Activated T-helper 17 cell treated with anti-CD3 and anti-CD28 coated beads, Interleukin-2, amount 50 U/mL, for 72 hours (primary cell): ENCODE measurements at regions not wholly inside any gene's neighbourhood (a gene's known extent, or its start where the extent isn't known, plus 50 kb on each side); places are given as distances from the start of the nearest gene placed in this dataset.

Source experiments
- ATAC-seq: fragments of 150-1000 bp; cut with Tn5 transposase; replicated peaks from 2 replicates; pipeline ENCODE4 v1.10.0; 2021; ENCODE audit warnings: mild to moderate bottlenecking, moderate library complexity
- H3K27ac Mint-ChIP-seq: one replicate; pipeline ENCODE4 v1.8.0; 2022; ENCODE audit warnings: mixed read lengths
- H3K27me3 Mint-ChIP-seq: one replicate; pipeline ENCODE4 v1.8.0; 2022; ENCODE audit warnings: mixed read lengths
- H3K36me3 Mint-ChIP-seq: one replicate; pipeline ENCODE4 v1.8.0; 2022; ENCODE audit warnings: low read depth, mild to moderate bottlenecking, mixed read lengths
- H3K4me1 Mint-ChIP-seq: one replicate; pipeline ENCODE4 v1.8.0; 2022; ENCODE audit warnings: mixed read lengths
- H3K4me3 Mint-ChIP-seq: one replicate; pipeline ENCODE4 v1.8.0; 2022; ENCODE audit warnings: mild to moderate bottlenecking, mixed read lengths
- H3K9me3 Mint-ChIP-seq: one replicate; pipeline ENCODE4 v1.8.0; 2022; ENCODE audit warnings: mixed read lengths

GRCh38 chr1:29439615-29440014 lies 203.3 kb downstream of the PTPRU start:
- Mint-ChIP-seq H3K36me3 (no peaks in the 10 kb centered on the region), H3K27ac (no peak overlapping the region), H3K4me1 (no peaks in the 10 kb centered on the region), H3K4me3 (no peak overlapping the region), H3K27me3 (peaks cover 36% of the 10 kb centered on the region), H3K9me3 (no peaks in the 10 kb centered on the region)
- ATAC-seq = no peak

GRCh38 chr1:29438991-29439390 lies 202.7 kb downstream of the PTPRU start:
- Mint-ChIP-seq H3K27me3 (peaks cover 31% of the 10 kb centered on the region), H3K27ac (no peak overlapping the region), H3K4me1 (no peaks in the 10 kb centered on the region), H3K36me3 (no peaks in the 10 kb centered on the region), H3K9me3 (no peaks in the 10 kb centered on the region), H3K4me3 (no peak overlapping the region)
- ATAC-seq = no peak

GRCh38 chr1:29437946-29438345 lies 201.6 kb downstream of the PTPRU start:
- H3K9me3 Mint-ChIP-seq = no peaks in the 10 kb centered on the region
- no peaks in the 10 kb centered on the region for H3K36me3 Mint-ChIP-seq
- no peak for ATAC-seq
- no peak overlapping the region for H3K4me3 Mint-ChIP-seq
- H3K27me3 Mint-ChIP-seq = peaks cover 32% of the 10 kb centered on the region
- H3K27ac Mint-ChIP-seq = no peak overlapping the region
- H3K4me1 Mint-ChIP-seq = no peaks in the 10 kb centered on the region

GRCh38 chr1:29436181-29436785 lies 200.0 kb downstream of the PTPRU start:
- H3K27ac Mint-ChIP-seq = no peak overlapping the region
- H3K27me3 Mint-ChIP-seq = peaks cover 35% of the 10 kb centered on the region
- no peaks in the 10 kb centered on the region for H3K4me1 Mint-ChIP-seq
- no peaks in the 10 kb centered on the region for H3K36me3 Mint-ChIP-seq
- peaks cover 4% of the 10 kb centered on the region for H3K9me3 Mint-ChIP-seq
- ATAC-seq = no peak
- no peak overlapping the region for H3K4me3 Mint-ChIP-seq

- no peak overlapping the region for H3K27ac Mint-ChIP-seq
- no peak for ATAC-seq
- no peak overlapping the region for H3K4me3 Mint-ChIP-seq
- no peaks in the 10 kb centered on the region for H3K36me3 Mint-ChIP-seq
- peaks cover 13% of the 10 kb centered on the region for H3K9me3 Mint-ChIP-seq
- H3K27me3 Mint-ChIP-seq = peaks cover 30% of the 10 kb centered on the region
- H3K4me1 Mint-ChIP-seq = no peaks in the 10 kb centered on the region
These were observed 197.5 kb downstream of the PTPRU start for GRCh38 chr1:29433830-29434229.

GRCh38 chr1:29431138-29431537 lies 194.8 kb downstream of the PTPRU start:
- Mint-ChIP-seq H3K27ac (no peak overlapping the region), H3K4me3 (no peak overlapping the region), H3K9me3 (peaks cover 13% of the 10 kb centered on the region), H3K36me3 (no peaks in the 10 kb centered on the region), H3K27me3 (peaks cover 31% of the 10 kb centered on the region), H3K4me1 (no peaks in the 10 kb centered on the region)
- ATAC-seq = no peak

GRCh38 chr1:29429656-29430055 lies 193.3 kb downstream of the PTPRU start:
- peaks cover 13% of the 10 kb centered on the region for H3K9me3 Mint-ChIP-seq
- H3K4me1 Mint-ChIP-seq = no peaks in the 10 kb centered on the region
- peaks cover 29% of the 10 kb centered on the region for H3K27me3 Mint-ChIP-seq
- no peaks in the 10 kb centered on the region for H3K36me3 Mint-ChIP-seq
- H3K27ac Mint-ChIP-seq = no peak overlapping the region
- no peak overlapping the region for H3K4me3 Mint-ChIP-seq
- ATAC-seq = no peak

- H3K9me3 Mint-ChIP-seq = peaks cover 13% of the 10 kb centered on the region
- no peaks in the 10 kb centered on the region for H3K4me1 Mint-ChIP-seq
- H3K27ac Mint-ChIP-seq = no peak overlapping the region
- ATAC-seq = no peak
- H3K27me3 Mint-ChIP-seq = peaks cover 35% of the 10 kb centered on the region
- no peak overlapping the region for H3K4me3 Mint-ChIP-seq
- no peaks in the 10 kb centered on the region for H3K36me3 Mint-ChIP-seq
These were observed 192.7 kb downstream of the PTPRU start for GRCh38 chr1:29428997-29429396.

- ATAC-seq = no peak
- no peaks in the 10 kb centered on the region for H3K36me3 Mint-ChIP-seq
- H3K27ac Mint-ChIP-seq = no peak overlapping the region
- no peaks in the 10 kb centered on the region for H3K4me1 Mint-ChIP-seq
- H3K27me3 Mint-ChIP-seq = peaks cover 38% of the 10 kb centered on the region
- H3K9me3 Mint-ChIP-seq = peaks cover 13% of the 10 kb centered on the region
- no peak overlapping the region for H3K4me3 Mint-ChIP-seq
These were observed 191.9 kb downstream of the PTPRU start for GRCh38 chr1:29428280-29428615.

- Mint-ChIP-seq H3K36me3 (no peaks in the 10 kb centered on the region), H3K27ac (no peak overlapping the region), H3K9me3 (peaks cover 13% of the 10 kb centered on the region), H3K27me3 (peaks cover 38% of the 10 kb centered on the region), H3K4me3 (no peak overlapping the region), H3K4me1 (no peaks in the 10 kb centered on the region)
- ATAC-seq = no peak
These were observed 191.4 kb downstream of the PTPRU start for GRCh38 chr1:29427614-29428279.

GRCh38 chr1:29426701-29427279 lies 190.5 kb downstream of the PTPRU start:
- Mint-ChIP-seq H3K4me3 (no peak overlapping the region), H3K27me3 (peaks cover 43% of the 10 kb centered on the region), H3K27ac (no peak overlapping the region), H3K9me3 (peaks cover 13% of the 10 kb centered on the region), H3K4me1 (no peaks in the 10 kb centered on the region), H3K36me3 (no peaks in the 10 kb centered on the region)
- no peak for ATAC-seq

GRCh38 chr1:29425631-29426030 lies 189.3 kb downstream of the PTPRU start:
- Mint-ChIP-seq H3K27ac (no peak overlapping the region), H3K9me3 (peaks cover 6% of the 10 kb centered on the region), H3K36me3 (no peaks in the 10 kb centered on the region), H3K27me3 (peaks cover 48% of the 10 kb centered on the region), H3K4me1 (no peaks in the 10 kb centered on the region), H3K4me3 (no peak overlapping the region)
- ATAC-seq = no peak

- Mint-ChIP-seq H3K4me1 (no peaks in the 10 kb centered on the region), H3K27ac (no peak overlapping the region), H3K4me3 (no peak overlapping the region), H3K27me3 (peaks cover 47% of the 10 kb centered on the region), H3K9me3 (no peaks in the 10 kb centered on the region), H3K36me3 (no peaks in the 10 kb centered on the region)
- ATAC-seq = no peak
These were observed 187.9 kb downstream of the PTPRU start for GRCh38 chr1:29424266-29424665.

GRCh38 chr1:29420202-29420601 lies 183.9 kb downstream of the PTPRU start:
- no peak overlapping the region for H3K27ac Mint-ChIP-seq
- ATAC-seq = no peak
- H3K27me3 Mint-ChIP-seq = peaks cover 56% of the 10 kb centered on the region
- H3K4me1 Mint-ChIP-seq = no peaks in the 10 kb centered on the region
- H3K36me3 Mint-ChIP-seq = no peaks in the 10 kb centered on the region
- no peaks in the 10 kb centered on the region for H3K9me3 Mint-ChIP-seq
- no peak overlapping the region for H3K4me3 Mint-ChIP-seq

- Mint-ChIP-seq H3K36me3 (no peaks in the 10 kb centered on the region), H3K27me3 (peaks cover 40% of the 10 kb centered on the region), H3K27ac (no peak overlapping the region), H3K4me3 (no peak overlapping the region), H3K4me1 (no peaks in the 10 kb centered on the region), H3K9me3 (no peaks in the 10 kb centered on the region)
- no peak for ATAC-seq
These were observed 181.6 kb downstream of the PTPRU start for GRCh38 chr1:29417971-29418370.
